ENCODE measurements at regions not wholly inside any gene's neighbourhood (a gene's known extent, or its start where the extent isn't known, plus 50 kb on each side); places are given as distances from the start of the nearest gene placed in this dataset.
"Not testable (repeated sequence)": the region's sequence is repeated elsewhere in the genome, so short reads cannot be mapped to it uniquely, and the experiment has no call there.

GRCh38 chr3:8336456-8336855 lies 165.2 kb upstream of the LMCD1 start:
- WGBS (ENCODE audit: insufficient coverage, low lambda C conversion rate) = 85% methylated on average over 5 of the region's 8 CpGs
- Histone ChIP-seq H3K4me3 (ENCODE audit: low read length) (no peak overlapping the region), H3K4me1 (ENCODE audit: control insufficient read depth, insufficient read depth, low read length) (no peaks in the 10 kb centered on the region), H3K27ac (ENCODE audit: low read length) (no peak overlapping the region), H3K36me3 (ENCODE audit: control insufficient read depth, insufficient read depth, low read length) (no peaks in the 10 kb centered on the region), H3K27me3 (ENCODE audit: control insufficient read depth, insufficient read depth, low read length) (no peaks in the 10 kb centered on the region), H3K9me3 (ENCODE audit: control insufficient read depth, low read depth, low read length) (no peaks in the 10 kb centered on the region)
- DNase-seq = no peak

GRCh38 chr3:8338424-8338823 lies 163.2 kb upstream of the LMCD1 start:
- Histone ChIP-seq H3K4me3 (ENCODE audit: low read length) (no peak overlapping the region), H3K27me3 (ENCODE audit: control insufficient read depth, insufficient read depth, low read length) (no peaks in the 10 kb centered on the region), H3K27ac (ENCODE audit: low read length) (no peak overlapping the region), H3K9me3 (ENCODE audit: control insufficient read depth, low read depth, low read length) (no peaks in the 10 kb centered on the region), H3K36me3 (ENCODE audit: control insufficient read depth, insufficient read depth, low read length) (no peaks in the 10 kb centered on the region), H3K4me1 (ENCODE audit: control insufficient read depth, insufficient read depth, low read length) (no peaks in the 10 kb centered on the region)
- WGBS (ENCODE audit: insufficient coverage, low lambda C conversion rate) = no CpG with 5 or more reads among the region's 2 CpGs
- DNase-seq = no peak

GRCh38 chr3:8341821-8342247 lies 159.8 kb upstream of the LMCD1 start:
- peak in 1 of 2 donors; percentile 11 for DNase-seq
- Histone ChIP-seq H3K4me3 (ENCODE audit: low read length) (no peak overlapping the region), H3K36me3 (ENCODE audit: control insufficient read depth, insufficient read depth, low read length) (no peaks in the 10 kb centered on the region), H3K9me3 (ENCODE audit: control insufficient read depth, low read depth, low read length) (peaks cover 11% of the 10 kb centered on the region), H3K27me3 (ENCODE audit: control insufficient read depth, insufficient read depth, low read length) (no peaks in the 10 kb centered on the region), H3K27ac (ENCODE audit: low read length) (no peak overlapping the region), H3K4me1 (ENCODE audit: control insufficient read depth, insufficient read depth, low read length) (no peaks in the 10 kb centered on the region)
- WGBS (ENCODE audit: insufficient coverage, low lambda C conversion rate) = no CpG with 5 or more reads among the region's 7 CpGs

GRCh38 chr3:8343058-8343457 lies 158.6 kb upstream of the LMCD1 start:
- no peak overlapping the region for H3K27ac ChIP-seq (ENCODE audit: low read length)
- H3K4me3 ChIP-seq (ENCODE audit: low read length) = no peak overlapping the region
- peaks cover 11% of the 10 kb centered on the region for H3K9me3 ChIP-seq (ENCODE audit: control insufficient read depth, low read depth, low read length)
- no peaks in the 10 kb centered on the region for H3K36me3 ChIP-seq (ENCODE audit: control insufficient read depth, insufficient read depth, low read length)
- DNase-seq = no peak
- H3K4me1 ChIP-seq (ENCODE audit: control insufficient read depth, insufficient read depth, low read length) = no peaks in the 10 kb centered on the region
- WGBS (ENCODE audit: insufficient coverage, low lambda C conversion rate) = no CpG with 5 or more reads among the region's 1 CpG
- H3K27me3 ChIP-seq (ENCODE audit: control insufficient read depth, insufficient read depth, low read length) = no peaks in the 10 kb centered on the region

GRCh38 chr3:8345398-8345797 lies 156.2 kb upstream of the LMCD1 start:
- Histone ChIP-seq H3K27ac (ENCODE audit: low read length) (no peak overlapping the region), H3K4me3 (ENCODE audit: low read length) (no peak overlapping the region), H3K27me3 (ENCODE audit: control insufficient read depth, insufficient read depth, low read length) (no peaks in the 10 kb centered on the region), H3K9me3 (ENCODE audit: control insufficient read depth, low read depth, low read length) (peaks cover 11% of the 10 kb centered on the region), H3K4me1 (ENCODE audit: control insufficient read depth, insufficient read depth, low read length) (no peaks in the 10 kb centered on the region), H3K36me3 (ENCODE audit: control insufficient read depth, insufficient read depth, low read length) (no peaks in the 10 kb centered on the region)
- no peak for DNase-seq

GRCh38 chr3:8348076-8348475 lies 153.5 kb upstream of the LMCD1 start:
- Histone ChIP-seq H3K4me1 (ENCODE audit: control insufficient read depth, insufficient read depth, low read length) (no peaks in the 10 kb centered on the region), H3K27ac (ENCODE audit: low read length) (no peak overlapping the region), H3K4me3 (ENCODE audit: low read length) (no peak overlapping the region), H3K27me3 (ENCODE audit: control insufficient read depth, insufficient read depth, low read length) (no peaks in the 10 kb centered on the region), H3K36me3 (ENCODE audit: control insufficient read depth, insufficient read depth, low read length) (no peaks in the 10 kb centered on the region), H3K9me3 (ENCODE audit: control insufficient read depth, low read depth, low read length) (peaks cover 11% of the 10 kb centered on the region)
- no peak for DNase-seq
- 80% methylated on average over 1 of the region's 2 CpGs for WGBS (ENCODE audit: insufficient coverage, low lambda C conversion rate)

GRCh38 chr3:8352475-8352874 lies 149.1 kb upstream of the LMCD1 start:
- DNase-seq = no peak
- no CpG with 5 or more reads among the region's 2 CpGs for WGBS (ENCODE audit: insufficient coverage, low lambda C conversion rate)
- Histone ChIP-seq H3K36me3 (ENCODE audit: control insufficient read depth, insufficient read depth, low read length) (no peaks in the 10 kb centered on the region), H3K9me3 (ENCODE audit: control insufficient read depth, low read depth, low read length) (no peaks in the 10 kb centered on the region), H3K27me3 (ENCODE audit: control insufficient read depth, insufficient read depth, low read length) (no peaks in the 10 kb centered on the region), H3K27ac (ENCODE audit: low read length) (no peak overlapping the region), H3K4me1 (ENCODE audit: control insufficient read depth, insufficient read depth, low read length) (no peaks in the 10 kb centered on the region), H3K4me3 (ENCODE audit: low read length) (no peak overlapping the region)

GRCh38 chr3:8353364-8353763 lies 148.3 kb upstream of the LMCD1 start:
- no peaks in the 10 kb centered on the region for H3K4me1 ChIP-seq (ENCODE audit: control insufficient read depth, insufficient read depth, low read length)
- no peak overlapping the region for H3K4me3 ChIP-seq (ENCODE audit: low read length)
- no peak overlapping the region for H3K27ac ChIP-seq (ENCODE audit: low read length)
- H3K36me3 ChIP-seq (ENCODE audit: control insufficient read depth, insufficient read depth, low read length) = no peaks in the 10 kb centered on the region
- 100% methylated on average over 1 of the region's 2 CpGs for WGBS (ENCODE audit: insufficient coverage, low lambda C conversion rate)
- H3K9me3 ChIP-seq (ENCODE audit: control insufficient read depth, low read depth, low read length) = no peaks in the 10 kb centered on the region
- no peaks in the 10 kb centered on the region for H3K27me3 ChIP-seq (ENCODE audit: control insufficient read depth, insufficient read depth, low read length)
- DNase-seq = no peak

- DNase-seq = no peak
- no peak overlapping the region for H3K27ac ChIP-seq (ENCODE audit: low read length)
- WGBS (ENCODE audit: insufficient coverage, low lambda C conversion rate) = no CpG with 5 or more reads among the region's 1 CpG
- no peak overlapping the region for H3K4me3 ChIP-seq (ENCODE audit: low read length)
- no peaks in the 10 kb centered on the region for H3K36me3 ChIP-seq (ENCODE audit: control insufficient read depth, insufficient read depth, low read length)
- no peaks in the 10 kb centered on the region for H3K27me3 ChIP-seq (ENCODE audit: control insufficient read depth, insufficient read depth, low read length)
- H3K4me1 ChIP-seq (ENCODE audit: control insufficient read depth, insufficient read depth, low read length) = no peaks in the 10 kb centered on the region
- no peaks in the 10 kb centered on the region for H3K9me3 ChIP-seq (ENCODE audit: control insufficient read depth, low read depth, low read length)
These were observed 146.3 kb upstream of the LMCD1 start for GRCh38 chr3:8355346-8355745.

- DNase-seq; H3K4me3 ChIP-seq (ENCODE audit: low read length); H3K4me1 ChIP-seq (ENCODE audit: control insufficient read depth, insufficient read depth, low read length); H3K27me3 ChIP-seq (ENCODE audit: control insufficient read depth, insufficient read depth, low read length); H3K27ac ChIP-seq (ENCODE audit: low read length); H3K9me3 ChIP-seq (ENCODE audit: control insufficient read depth, low read depth, low read length); H3K36me3 ChIP-seq (ENCODE audit: control insufficient read depth, insufficient read depth, low read length): not testable (repeated sequence)
These were observed 145.6 kb upstream of the LMCD1 start for GRCh38 chr3:8356066-8356465.

GRCh38 chr3:8357859-8358258 lies 143.8 kb upstream of the LMCD1 start:
- DNase-seq = no peak
- no peak overlapping the region for H3K4me3 ChIP-seq (ENCODE audit: low read length)
- H3K9me3 ChIP-seq (ENCODE audit: control insufficient read depth, low read depth, low read length) = no peaks in the 10 kb centered on the region
- no peaks in the 10 kb centered on the region for H3K27me3 ChIP-seq (ENCODE audit: control insufficient read depth, insufficient read depth, low read length)
- H3K4me1 ChIP-seq (ENCODE audit: control insufficient read depth, insufficient read depth, low read length) = no peaks in the 10 kb centered on the region
- 86% methylated on average over 3 of the region's 7 CpGs for WGBS (ENCODE audit: insufficient coverage, low lambda C conversion rate)
- H3K27ac ChIP-seq (ENCODE audit: low read length) = no peak overlapping the region
- H3K36me3 ChIP-seq (ENCODE audit: control insufficient read depth, insufficient read depth, low read length) = no peaks in the 10 kb centered on the region

Data from large intestine (tissue), 3 donors.